ENCODE measurements at regions not wholly inside any gene's neighbourhood (a gene's known extent, or its start where the extent isn't known, plus 50 kb on each side); places are given as distances from the start of the nearest gene placed in this dataset.
"Not testable (repeated sequence)": the region's sequence is repeated elsewhere in the genome, so short reads cannot be mapped to it uniquely, and the experiment has no call there.

GRCh38 chr16:72464052-72464451, 292.1 kb upstream of the PMFBP1 start:
- TF ChIP-seq CTCF (IDR thresholded peaks at IDR 0.05; ENCODE audit: insufficient read depth, low read length) = no peak
- DNase-seq (ENCODE audit: low read depth) = no peak
- no peak overlapping the region for H3K4me3 ChIP-seq (ENCODE audit: low read depth, low read length)

- no peak for TF ChIP-seq CTCF (IDR thresholded peaks at IDR 0.05; ENCODE audit: insufficient read depth, low read length)
- no peak overlapping the region for H3K4me3 ChIP-seq (ENCODE audit: low read depth, low read length)
- DNase-seq (ENCODE audit: low read depth) = no peak
These were observed 286.1 kb upstream of the PMFBP1 start for GRCh38 chr16:72458035-72458434.

GRCh38 chr16:72457243-72457940, 285.4 kb upstream of the PMFBP1 start:
- no peak for DNase-seq (ENCODE audit: low read depth)
- TF ChIP-seq CTCF (IDR thresholded peaks at IDR 0.05; ENCODE audit: insufficient read depth, low read length) = no peak
- H3K4me3 ChIP-seq (ENCODE audit: low read depth, low read length) = no peak overlapping the region

- no peak for DNase-seq (ENCODE audit: low read depth)
- no peak for TF ChIP-seq CTCF (IDR thresholded peaks at IDR 0.05; ENCODE audit: insufficient read depth, low read length)
- H3K4me3 ChIP-seq (ENCODE audit: low read depth, low read length) = no peak overlapping the region
These were observed 284.0 kb upstream of the PMFBP1 start for GRCh38 chr16:72455743-72456659.

GRCh38 chr16:72453856-72454255, 281.9 kb upstream of the PMFBP1 start:
- not testable (repeated sequence) for H3K4me3 ChIP-seq (ENCODE audit: low read depth, low read length); DNase-seq (ENCODE audit: low read depth)

- DNase-seq (ENCODE audit: low read depth) = no peak
- H3K4me3 ChIP-seq (ENCODE audit: low read depth, low read length) = no peak overlapping the region
- no peak for TF ChIP-seq CTCF (IDR thresholded peaks at IDR 0.05; ENCODE audit: insufficient read depth, low read length)
These were observed 272.7 kb upstream of the PMFBP1 start for GRCh38 chr16:72444696-72445095.

- DNase-seq (ENCODE audit: low read depth) = no peak
- no peak for TF ChIP-seq CTCF (IDR thresholded peaks at IDR 0.05; ENCODE audit: insufficient read depth, low read length)
These were observed 271.9 kb upstream of the PMFBP1 start for GRCh38 chr16:72443809-72444208.

More at GRCh38 chr16:72443809-72444208, 271.9 kb upstream of the PMFBP1 start:
- H3K4me3 ChIP-seq (ENCODE audit: low read depth, low read length) = no peak overlapping the region

All from fibroblast of the aortic adventitia (primary cell).